Epidermal melanocyte (primary cell): ENCODE measurements at regions not wholly inside any gene's neighbourhood (a gene's known extent, or its start where the extent isn't known, plus 50 kb on each side); places are given as distances from the start of the nearest gene placed in this dataset.
"Not testable (repeated sequence)": the region's sequence is repeated elsewhere in the genome, so short reads cannot be mapped to it uniquely, and the experiment has no call there.

Experiments
- DNase-seq: peaks from one replicate; pipeline ENCODE4 v3.0.0; 2011; ENCODE audit warnings: low spot score; ENCODE audit not compliant: insufficient read length

- DNase-seq: not testable (repeated sequence)
These were observed 104.5 kb upstream of the PZP start for GRCh38 chr12:9312406-9313392.

DNA sequence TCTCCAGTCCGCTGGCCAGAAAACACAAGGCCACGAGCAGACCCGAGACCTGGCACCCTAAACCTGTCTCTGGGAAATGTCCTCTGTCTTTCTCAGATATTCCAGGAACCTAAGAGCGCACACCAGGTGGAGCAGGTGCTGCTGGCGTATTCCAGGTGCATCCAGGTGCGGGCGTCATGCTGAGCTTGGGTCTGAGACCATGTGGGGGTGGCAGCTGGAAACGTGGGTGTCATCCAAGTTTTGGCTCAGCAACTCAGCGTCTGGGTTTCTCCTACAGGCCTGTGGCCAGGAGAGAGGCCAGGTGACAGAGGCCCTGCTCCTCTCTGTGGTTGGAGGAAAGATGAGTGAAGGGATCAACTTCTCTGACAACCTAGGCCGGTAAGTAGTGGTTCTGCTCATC lies 103.3 kb upstream of the PZP start:
- not testable (repeated sequence) for DNase-seq

GRCh38 chr12:9310645-9311044 lies 102.5 kb upstream of the PZP start:
- DNase-seq: not testable (repeated sequence)

- not testable (repeated sequence) for DNase-seq
These were observed 101.6 kb upstream of the PZP start for GRCh38 chr12:9309749-9310148.

DNA sequence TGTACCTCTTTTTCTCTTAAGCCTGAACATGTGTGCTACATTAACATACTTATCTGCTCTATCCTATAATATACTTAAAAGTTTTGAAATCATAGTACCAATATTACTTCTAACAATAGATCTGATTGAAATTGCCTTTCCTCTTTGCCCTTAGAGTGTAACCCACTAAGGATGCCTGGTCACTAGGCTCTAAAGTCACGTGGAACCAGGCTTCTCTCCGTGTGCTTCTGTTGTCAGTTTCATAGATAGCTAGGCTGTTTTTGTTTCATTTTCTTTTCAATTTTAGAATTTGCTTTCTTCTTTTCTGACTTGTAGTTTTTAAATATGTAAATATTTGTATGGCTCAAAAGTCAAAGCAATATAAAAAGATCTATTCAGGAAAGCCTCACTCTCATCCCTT lies 100.5 kb upstream of the PZP start:
- DNase-seq: not testable (repeated sequence)

DNA sequence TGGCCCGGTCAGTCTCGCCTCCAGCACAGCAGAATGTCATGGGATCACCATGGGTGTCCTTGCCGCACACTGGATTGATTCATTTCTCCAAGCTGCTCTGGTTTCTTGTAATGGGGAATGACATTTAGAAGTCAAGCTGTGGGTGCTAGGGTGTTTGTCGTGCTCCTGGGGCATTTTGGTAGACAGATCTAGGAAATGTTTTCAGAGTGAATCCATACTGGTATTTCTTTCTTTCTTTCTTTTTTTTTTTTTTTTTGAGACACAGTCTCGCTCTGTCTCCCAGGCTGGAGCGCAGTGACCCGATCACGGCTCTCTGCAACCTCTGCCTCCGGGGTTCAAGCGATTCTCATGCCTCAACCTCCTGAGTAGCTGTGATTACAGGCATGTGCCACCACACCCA lies 100.0 kb upstream of the PZP start:
- not testable (repeated sequence) for DNase-seq

DNA sequence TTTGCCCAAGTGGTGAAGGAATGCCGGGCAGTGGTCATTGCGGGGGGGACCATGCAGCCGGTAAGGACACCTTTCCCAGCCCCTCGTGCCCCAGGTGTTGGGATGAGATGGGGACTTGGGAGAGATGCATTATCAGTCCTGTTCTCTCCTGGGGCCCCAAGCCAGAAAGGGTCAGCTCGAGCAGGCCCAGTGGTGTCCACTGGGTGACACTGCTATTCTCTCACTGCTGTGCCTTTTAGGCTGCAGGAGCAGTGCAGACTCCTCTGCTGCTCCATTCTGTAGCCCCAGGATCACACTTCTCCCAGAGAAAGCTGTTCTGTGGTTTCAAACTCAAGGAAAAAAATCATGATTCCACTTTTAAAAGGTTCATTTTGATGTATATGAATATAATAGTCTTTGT lies 99.1 kb upstream of the PZP start:
- not testable (repeated sequence) for DNase-seq

GRCh38 chr12:9306004-9306403 lies 97.8 kb upstream of the PZP start:
- not testable (repeated sequence) for DNase-seq

DNA sequence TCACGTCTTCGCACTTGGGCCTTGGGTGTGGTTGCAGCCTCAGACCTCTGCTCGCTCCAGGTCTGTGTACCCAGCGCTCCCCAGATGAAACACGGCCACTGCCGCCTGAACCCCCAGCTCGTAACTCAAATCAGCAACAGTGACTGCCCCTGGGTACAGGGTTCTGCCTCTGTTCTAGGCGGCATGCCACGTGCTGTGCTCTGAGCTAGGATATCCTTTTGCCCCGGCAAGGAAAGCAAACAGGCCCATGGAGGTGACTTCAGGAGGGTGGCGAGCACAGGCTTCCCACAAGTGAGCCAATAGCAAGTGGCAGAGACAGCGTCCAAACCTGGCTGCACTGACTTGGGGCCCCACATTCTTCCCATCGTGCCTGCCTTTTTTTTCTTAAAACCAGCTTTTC lies 96.3 kb upstream of the PZP start:
- not testable (repeated sequence) for DNase-seq

DNA sequence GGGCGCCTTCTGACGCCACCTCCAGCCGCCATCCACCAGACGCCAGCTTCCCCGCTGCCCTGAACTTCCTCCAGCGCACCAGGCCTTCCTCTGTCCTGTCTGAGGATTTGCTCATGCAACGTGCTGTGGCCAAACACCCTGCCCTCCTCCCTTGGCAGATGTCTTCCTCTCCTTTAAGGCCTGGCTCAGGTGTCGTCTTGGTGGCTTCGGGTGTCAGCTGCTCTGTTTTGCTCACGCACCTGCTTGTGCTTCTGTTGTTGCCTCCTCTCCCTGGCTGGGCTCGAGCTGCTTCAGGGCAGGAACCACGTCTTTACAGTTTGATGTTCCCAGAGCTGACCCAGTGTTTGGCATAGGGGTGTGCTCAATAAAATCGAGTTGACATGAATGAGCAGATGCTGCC lies 87.7 kb upstream of the PZP start:
- not testable (repeated sequence) for DNase-seq

GRCh38 chr12:9294072-9294620 lies 86.0 kb upstream of the PZP start:
- not testable (repeated sequence) for DNase-seq

DNA sequence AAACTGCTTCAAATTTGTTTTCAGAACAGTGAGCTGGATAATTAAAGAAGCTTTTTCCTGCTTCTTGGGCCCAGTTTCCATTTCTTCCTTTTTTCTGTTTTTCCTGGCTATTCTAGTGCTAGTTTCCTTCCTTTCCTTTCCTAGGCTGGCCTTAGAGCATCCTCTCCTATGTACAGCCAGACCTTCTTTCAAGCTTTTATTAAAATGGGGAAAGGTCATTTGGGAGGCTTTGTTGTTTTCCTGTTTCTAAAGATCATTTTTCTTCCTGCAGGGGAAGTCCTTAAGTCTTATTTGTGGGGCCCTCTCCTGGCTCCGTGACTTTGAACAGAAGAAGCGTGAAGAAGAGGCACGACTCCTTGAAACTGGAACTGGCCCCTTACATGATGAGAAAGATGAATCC lies 85.2 kb upstream of the PZP start:
- not testable (repeated sequence) for DNase-seq

DNA sequence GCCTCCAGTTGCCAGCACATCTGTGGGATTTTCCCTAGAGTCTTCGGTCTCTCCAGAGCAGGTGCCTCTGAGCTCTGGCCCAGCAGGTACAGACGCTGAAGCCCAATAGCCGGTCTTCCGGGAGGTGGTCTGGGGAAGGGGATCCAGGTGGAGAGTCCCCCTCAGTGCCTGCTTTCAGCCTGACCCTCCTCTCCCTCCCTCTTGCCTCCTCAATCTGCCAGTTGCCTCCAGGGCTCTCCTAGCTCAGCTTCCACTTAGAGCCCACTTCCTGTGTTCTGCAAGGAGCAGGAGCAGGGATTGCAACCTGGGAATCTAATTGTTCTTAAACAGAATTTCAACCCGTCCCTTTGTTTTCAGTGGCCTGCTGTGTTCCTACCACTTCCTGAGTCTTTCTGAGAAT lies 81.8 kb upstream of the PZP start:
- DNase-seq: not testable (repeated sequence)

- DNase-seq: not testable (repeated sequence)
These were observed 76.5 kb upstream of the PZP start for GRCh38 chr12:9284724-9285123.

DNA sequence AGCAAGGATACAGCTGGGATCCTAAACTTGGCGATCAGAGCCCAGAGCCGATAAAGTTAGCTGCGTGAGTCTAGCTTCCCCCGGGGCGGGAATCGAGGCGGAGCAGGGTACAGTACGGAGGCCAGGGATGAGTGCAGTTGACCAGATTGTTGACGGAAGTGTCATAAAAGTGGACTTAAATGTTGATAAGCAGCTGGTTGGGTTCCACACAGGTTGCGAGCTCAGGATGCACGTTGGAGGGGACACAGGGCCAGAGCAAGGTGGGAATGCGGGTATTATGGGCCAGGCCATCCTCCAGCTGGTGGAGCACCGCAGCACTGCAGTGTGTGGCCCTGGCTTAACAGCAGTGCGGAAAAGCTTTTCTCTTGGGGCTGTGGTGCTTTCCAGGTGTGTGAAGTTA lies 76.0 kb upstream of the PZP start:
- DNase-seq: not testable (repeated sequence)

GRCh38 chr12:9283346-9284095 lies 75.3 kb upstream of the PZP start:
- DNase-seq: not testable (repeated sequence)

GRCh38 chr12:9276990-9277389 lies 68.8 kb upstream of the PZP start:
- DNase-seq: no peak

GRCh38 chr12:9273276-9273675 lies 65.1 kb upstream of the PZP start:
- DNase-seq: no peak

- DNase-seq: no peak
These were observed 63.7 kb upstream of the PZP start for GRCh38 chr12:9271875-9272274.

DNA sequence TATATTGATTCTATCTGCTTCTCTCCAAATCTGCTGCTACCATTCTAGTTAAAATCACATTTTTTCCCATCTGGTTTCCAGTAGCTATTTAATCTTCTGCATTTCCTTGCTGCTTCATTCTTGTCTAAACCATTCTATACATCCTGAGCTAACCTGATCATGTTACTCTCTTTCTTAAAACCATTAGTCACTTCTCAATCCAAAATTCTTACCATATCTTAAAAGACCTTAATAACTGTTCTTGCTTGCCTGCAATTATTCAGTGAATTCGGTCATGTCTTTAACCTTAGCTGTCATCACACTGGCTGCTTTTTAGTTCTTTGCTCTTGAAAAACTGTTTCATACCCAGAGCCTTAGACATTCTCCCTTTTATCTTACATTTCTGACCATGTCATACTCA lies 56.4 kb upstream of the PZP start:
- no peak for DNase-seq

DNA sequence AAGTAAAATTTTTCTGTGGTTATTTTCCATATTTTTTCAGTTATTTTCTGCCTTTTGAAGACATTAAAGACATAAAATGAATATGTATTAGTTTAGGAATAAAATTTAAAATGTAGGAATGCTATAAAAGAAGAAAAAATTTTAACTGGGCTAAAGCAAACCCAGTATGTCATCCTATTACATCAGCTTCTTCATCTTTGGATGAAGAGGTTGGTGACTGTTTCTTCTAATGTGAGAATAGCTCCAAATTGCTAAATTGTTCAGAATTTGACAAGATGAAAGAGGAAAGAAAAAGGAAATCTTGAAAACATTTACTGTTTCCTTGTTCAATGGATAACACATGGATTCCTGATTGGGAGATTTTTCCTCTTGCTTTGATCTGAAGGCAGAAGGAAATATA lies 52.7 kb upstream of the PZP start:
- no peak for DNase-seq

DNA sequence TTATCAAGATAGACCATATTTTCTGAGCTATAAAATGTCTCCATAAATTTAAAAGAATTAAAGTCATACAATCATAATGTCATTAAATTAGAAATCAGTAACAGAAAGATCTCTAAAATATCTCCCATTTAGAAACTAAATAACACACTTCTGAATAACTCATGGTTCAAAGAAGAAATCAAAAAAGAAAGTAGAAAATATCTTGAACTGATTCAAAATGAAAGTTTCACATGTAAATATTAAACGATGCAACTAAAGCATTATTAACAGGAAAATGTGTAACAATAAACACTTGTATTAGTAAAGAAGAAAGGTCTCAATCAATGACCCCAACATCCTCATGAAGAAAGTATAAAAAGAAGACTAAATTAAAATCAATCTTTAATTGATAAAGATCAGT lies 50.5 kb upstream of the PZP start:
- no peak for DNase-seq
